ENCODE measurements at regions not wholly inside any gene's neighbourhood (a gene's known extent, or its start where the extent isn't known, plus 50 kb on each side); places are given as distances from the start of the nearest gene placed in this dataset.

DNA sequence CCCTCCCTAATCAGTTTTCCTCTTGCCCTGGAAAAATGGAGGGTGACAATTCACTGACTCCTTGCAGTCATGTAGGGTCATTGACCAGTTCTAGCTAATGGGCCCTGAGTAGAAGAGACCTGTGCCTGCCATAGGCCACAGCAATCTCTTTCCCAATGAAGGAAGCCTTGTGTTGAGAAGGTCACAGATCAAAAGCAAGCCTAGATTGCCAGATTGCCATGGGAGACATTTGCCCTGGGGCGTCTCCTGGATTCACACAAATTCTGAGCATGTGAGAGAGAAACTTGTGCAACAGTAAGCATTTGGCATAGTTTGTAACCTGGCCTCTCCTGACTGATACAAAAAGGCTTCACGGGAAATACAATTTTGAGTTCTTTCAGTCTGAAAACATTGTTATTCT lies 148.0 kb downstream of the NUDT12 start:
- no peaks in the 10 kb centered on the region for H3K27me3 ChIP-seq
- no peaks in the 10 kb centered on the region for H3K4me1 ChIP-seq
- TF ChIP-seq POLR2A (IDR thresholded peaks at IDR 0.05), result no peak
- H3K4me3 ChIP-seq, result no peak overlapping the region
- intact Hi-C loops (cut with DNase I), result no loop called here
- H3K36me3 ChIP-seq, result no peaks in the 10 kb centered on the region
- no peak overlapping the region for H3K27ac ChIP-seq
- DNase-seq (ENCODE audit: extremely low spot score in 2 of 2), result no peak
- no peaks in the 10 kb centered on the region for H3K9me3 ChIP-seq

DNA sequence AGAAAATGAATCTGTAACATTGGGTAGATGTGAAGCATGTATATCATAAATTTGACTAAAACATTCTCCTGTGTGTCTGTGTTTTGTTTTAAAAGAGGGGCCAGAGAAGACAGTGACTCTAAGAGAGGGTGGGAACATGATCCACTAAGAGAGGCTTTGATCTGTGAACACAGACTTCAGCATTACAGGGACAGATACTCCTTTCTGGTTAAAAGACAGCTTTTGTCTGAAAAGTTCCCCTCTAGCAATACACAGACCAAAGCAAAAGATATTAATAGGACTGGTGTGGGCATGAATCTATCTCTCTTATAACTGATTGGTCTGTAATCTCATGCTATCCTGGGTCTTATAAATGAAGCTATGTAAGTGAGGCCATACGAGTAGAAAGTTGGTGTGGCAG lies 150.9 kb downstream of the NUDT12 start:
- Histone ChIP-seq H3K4me1 (no peaks in the 10 kb centered on the region), H3K27ac (no peak overlapping the region), H3K9me3 (no peaks in the 10 kb centered on the region), H3K36me3 (no peaks in the 10 kb centered on the region), H3K4me3 (no peak overlapping the region), H3K27me3 (no peaks in the 10 kb centered on the region)
- DNase-seq (ENCODE audit: extremely low spot score in 2 of 2), result no peak
- TF ChIP-seq POLR2AphosphoS5 (IDR thresholded peaks at IDR 0.05; ENCODE audit: insufficient read depth in 1 of 2, low read depth in 1 of 2), result no peak
- no peak for TF ChIP-seq POLR2A (IDR thresholded peaks at IDR 0.05)
- TF ChIP-seq, protein P1, sequence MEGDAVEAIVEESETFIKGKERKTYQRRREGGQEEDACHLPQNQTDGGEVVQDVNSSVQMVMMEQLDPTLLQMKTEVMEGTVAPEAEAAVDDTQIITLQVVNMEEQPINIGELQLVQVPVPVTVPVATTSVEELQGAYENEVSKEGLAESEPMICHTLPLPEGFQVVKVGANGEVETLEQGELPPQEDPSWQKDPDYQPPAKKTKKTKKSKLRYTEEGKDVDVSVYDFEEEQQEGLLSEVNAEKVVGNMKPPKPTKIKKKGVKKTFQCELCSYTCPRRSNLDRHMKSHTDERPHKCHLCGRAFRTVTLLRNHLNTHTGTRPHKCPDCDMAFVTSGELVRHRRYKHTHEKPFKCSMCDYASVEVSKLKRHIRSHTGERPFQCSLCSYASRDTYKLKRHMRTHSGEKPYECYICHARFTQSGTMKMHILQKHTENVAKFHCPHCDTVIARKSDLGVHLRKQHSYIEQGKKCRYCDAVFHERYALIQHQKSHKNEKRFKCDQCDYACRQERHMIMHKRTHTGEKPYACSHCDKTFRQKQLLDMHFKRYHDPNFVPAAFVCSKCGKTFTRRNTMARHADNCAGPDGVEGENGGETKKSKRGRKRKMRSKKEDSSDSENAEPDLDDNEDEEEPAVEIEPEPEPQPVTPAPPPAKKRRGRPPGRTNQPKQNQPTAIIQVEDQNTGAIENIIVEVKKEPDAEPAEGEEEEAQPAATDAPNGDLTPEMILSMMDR (IDR thresholded peaks at IDR 0.05), result no peak
- intact Hi-C loops (cut with DNase I), result no loop called here

DNA sequence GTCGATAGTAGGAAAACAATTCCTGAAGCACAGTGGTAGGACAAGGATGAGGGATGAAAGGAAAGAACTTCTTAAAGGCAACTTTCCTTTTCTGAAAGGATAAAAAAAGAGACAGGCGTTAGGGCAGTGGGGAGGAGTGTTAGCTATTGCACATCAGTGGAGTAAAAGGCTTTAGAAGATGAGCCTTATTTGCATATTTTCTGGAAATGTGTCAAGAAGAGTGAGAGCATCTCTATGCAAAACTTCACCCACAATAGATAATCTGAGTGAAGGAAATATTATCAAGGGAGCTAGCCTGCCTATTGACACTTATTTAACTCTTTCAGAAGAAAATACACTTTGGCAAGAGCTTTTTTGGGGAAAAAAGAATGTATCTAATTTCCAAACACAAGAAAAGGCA lies 151.6 kb downstream of the MACIR start:
- intact Hi-C loops (cut with DNase I), result no loop called here
- Histone ChIP-seq H3K27me3 (no peaks in the 10 kb centered on the region), H3K4me1 (no peaks in the 10 kb centered on the region), H3K4me3 (no peak overlapping the region), H3K36me3 (no peaks in the 10 kb centered on the region), H3K9me3 (no peaks in the 10 kb centered on the region), H3K27ac (no peak overlapping the region)
- TF ChIP-seq, protein P1 (IDR thresholded peaks at IDR 0.05), result no peak
- TF ChIP-seq POLR2AphosphoS5 (IDR thresholded peaks at IDR 0.05; ENCODE audit: insufficient read depth in 1 of 2, low read depth in 1 of 2) (no peak), POLR2A (IDR thresholded peaks at IDR 0.05) (no peak)
- no peak for DNase-seq (ENCODE audit: extremely low spot score in 2 of 2)

DNA sequence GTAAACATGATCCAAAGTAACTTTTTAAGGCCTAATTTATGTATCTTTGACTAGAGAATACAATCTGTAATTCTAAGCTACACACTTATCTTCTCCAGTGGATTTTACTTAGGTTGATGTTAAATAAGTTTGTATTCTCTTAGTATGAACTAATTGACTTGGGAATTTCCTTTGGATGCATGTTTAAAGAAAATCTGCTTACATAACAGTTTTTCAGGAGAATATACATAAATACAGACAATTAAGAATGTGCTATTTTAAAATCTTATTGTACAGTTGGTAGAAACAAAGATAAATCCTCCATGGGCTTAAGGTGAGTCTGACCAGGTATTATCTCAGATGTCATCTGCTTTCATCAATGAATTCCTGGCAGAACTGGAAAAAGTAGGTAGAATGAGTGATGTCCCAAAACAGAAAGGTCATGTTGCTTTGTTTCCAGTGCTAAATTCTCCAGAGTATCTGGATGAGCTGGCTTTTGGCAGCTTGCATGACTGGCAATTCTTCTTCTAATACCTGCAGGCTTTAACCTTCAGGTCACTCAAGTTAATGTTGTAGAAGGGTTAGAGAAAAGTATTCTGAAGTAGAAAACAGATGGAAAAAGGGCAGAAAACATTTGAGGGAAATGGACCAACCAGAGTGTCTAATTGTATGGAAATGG lies 150.6 kb downstream of the MACIR start:
- no peak overlapping the region for H3K4me3 ChIP-seq
- no peaks in the 10 kb centered on the region for H3K9me3 ChIP-seq
- no peak for DNase-seq (ENCODE audit: extremely low spot score in 2 of 2)
- H3K4me1 ChIP-seq, result no peaks in the 10 kb centered on the region
- TF ChIP-seq, protein P1 (IDR thresholded peaks at IDR 0.05), result no peak
- TF ChIP-seq POLR2AphosphoS5 (IDR thresholded peaks at IDR 0.05; ENCODE audit: insufficient read depth in 1 of 2, low read depth in 1 of 2), result no peak
- TF ChIP-seq POLR2A (IDR thresholded peaks at IDR 0.05), result no peak
- H3K27ac ChIP-seq, result no peak overlapping the region
- no peaks in the 10 kb centered on the region for H3K27me3 ChIP-seq
- intact Hi-C loops (cut with DNase I), result no loop called here
- H3K36me3 ChIP-seq, result no peaks in the 10 kb centered on the region

DNA sequence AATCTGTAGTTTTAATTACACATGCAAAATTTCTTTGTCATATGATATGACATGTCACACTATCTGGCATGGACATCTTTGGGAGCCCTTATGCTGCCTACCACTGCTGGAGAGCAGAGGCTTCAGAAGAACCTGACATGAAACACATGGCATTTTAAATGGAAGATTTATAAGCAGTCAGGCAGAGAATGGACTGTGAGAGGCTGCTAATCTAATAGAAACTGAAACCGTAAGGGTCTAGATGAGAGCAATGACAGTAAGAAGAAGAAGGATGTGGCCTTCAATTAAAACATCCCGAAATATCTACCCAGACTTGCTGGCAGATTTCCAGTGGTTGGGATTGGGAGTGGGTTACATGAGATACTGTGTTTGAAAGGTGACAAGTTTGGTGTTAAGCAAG lies 149.8 kb downstream of the MACIR start:
- intact Hi-C loops (cut with DNase I), result no loop called here
- H3K4me1 ChIP-seq, result no peaks in the 10 kb centered on the region

DNA sequence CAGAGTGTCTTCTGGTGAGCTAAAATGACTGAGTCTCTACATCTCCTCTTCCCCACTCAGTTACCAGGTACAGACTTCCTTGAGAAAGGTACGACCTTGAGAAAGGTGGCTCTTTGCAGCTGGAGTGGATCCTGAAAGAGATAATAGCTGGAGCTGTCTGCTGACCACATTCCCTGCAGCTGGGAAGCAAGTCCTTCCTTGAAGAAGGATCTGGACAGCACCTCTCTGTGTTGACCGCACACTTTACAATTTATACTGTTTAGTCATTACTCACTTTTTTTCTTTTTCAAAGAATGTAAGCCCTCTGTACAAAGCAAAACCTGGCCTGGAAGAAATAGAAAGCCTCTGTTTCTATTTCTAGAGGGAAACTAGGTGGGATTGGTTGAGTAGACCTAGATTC lies 148.8 kb downstream of the MACIR start:
- no peaks in the 10 kb centered on the region for H3K4me1 ChIP-seq
- intact Hi-C loops (cut with DNase I), result no loop called here
- no peaks in the 10 kb centered on the region for H3K9me3 ChIP-seq
- TF ChIP-seq POLR2A (IDR thresholded peaks at IDR 0.05) (no peak), POLR2AphosphoS5 (IDR thresholded peaks at IDR 0.05; ENCODE audit: insufficient read depth in 1 of 2, low read depth in 1 of 2) (no peak)
- TF ChIP-seq, protein P1 (IDR thresholded peaks at IDR 0.05), result no peak
- no peak for DNase-seq (ENCODE audit: extremely low spot score in 2 of 2)
- H3K27me3 ChIP-seq, result no peaks in the 10 kb centered on the region
- H3K27ac ChIP-seq, result no peak overlapping the region
- no peaks in the 10 kb centered on the region for H3K36me3 ChIP-seq
- no peak overlapping the region for H3K4me3 ChIP-seq

More for the DNA sequence above, 149.8 kb downstream of the MACIR start:
- Histone ChIP-seq H3K9me3 (no peaks in the 10 kb centered on the region), H3K27ac (no peak overlapping the region), H3K36me3 (no peaks in the 10 kb centered on the region), H3K27me3 (no peaks in the 10 kb centered on the region), H3K4me3 (no peak overlapping the region)
- DNase-seq (ENCODE audit: extremely low spot score in 2 of 2), result no peak
- TF ChIP-seq POLR2AphosphoS5 (IDR thresholded peaks at IDR 0.05; ENCODE audit: insufficient read depth in 1 of 2, low read depth in 1 of 2), result no peak
